Hepatocyte (in vitro differentiated cells): ENCODE measurements at regions not wholly inside any gene's neighbourhood (a gene's known extent, or its start where the extent isn't known, plus 50 kb on each side); places are given as distances from the start of the nearest gene placed in this dataset.

Source experiments
- EZH2 ChIP-seq: fragments of 200-600 bp; sonication (generic); IDR thresholded peaks from 2 replicates; pipeline ENCODE4 v1.6.1; 2016; ENCODE audit warnings: antibody characterized with exemption, mild to moderate bottlenecking, borderline replicate concordance
- EZH2phosphoT487 ChIP-seq: fragments of 200-600 bp; sonication (generic); IDR thresholded peaks from one replicate; pipeline ENCODE4 v1.6.1; 2018; ENCODE audit warnings: antibody characterized with exemption, mild to moderate bottlenecking, low read depth, moderate library complexity; ENCODE audit not compliant: unreplicated experiment, severe bottlenecking
- TF ChIP-seq, protein P1 (sequence below): fragments of 200-600 bp; sonication (generic); IDR thresholded peaks from 2 replicates; pipeline ENCODE4 v1.5.1; 2016; ENCODE audit warnings: antibody characterized with exemption, mild to moderate bottlenecking; ENCODE audit not compliant: poor library complexity

- TF ChIP-seq, protein P1, sequence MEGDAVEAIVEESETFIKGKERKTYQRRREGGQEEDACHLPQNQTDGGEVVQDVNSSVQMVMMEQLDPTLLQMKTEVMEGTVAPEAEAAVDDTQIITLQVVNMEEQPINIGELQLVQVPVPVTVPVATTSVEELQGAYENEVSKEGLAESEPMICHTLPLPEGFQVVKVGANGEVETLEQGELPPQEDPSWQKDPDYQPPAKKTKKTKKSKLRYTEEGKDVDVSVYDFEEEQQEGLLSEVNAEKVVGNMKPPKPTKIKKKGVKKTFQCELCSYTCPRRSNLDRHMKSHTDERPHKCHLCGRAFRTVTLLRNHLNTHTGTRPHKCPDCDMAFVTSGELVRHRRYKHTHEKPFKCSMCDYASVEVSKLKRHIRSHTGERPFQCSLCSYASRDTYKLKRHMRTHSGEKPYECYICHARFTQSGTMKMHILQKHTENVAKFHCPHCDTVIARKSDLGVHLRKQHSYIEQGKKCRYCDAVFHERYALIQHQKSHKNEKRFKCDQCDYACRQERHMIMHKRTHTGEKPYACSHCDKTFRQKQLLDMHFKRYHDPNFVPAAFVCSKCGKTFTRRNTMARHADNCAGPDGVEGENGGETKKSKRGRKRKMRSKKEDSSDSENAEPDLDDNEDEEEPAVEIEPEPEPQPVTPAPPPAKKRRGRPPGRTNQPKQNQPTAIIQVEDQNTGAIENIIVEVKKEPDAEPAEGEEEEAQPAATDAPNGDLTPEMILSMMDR, result no peak
- TF ChIP-seq EZH2 (no peak), EZH2phosphoT487 (no peak)
These were observed 432.8 kb downstream of the METTL4 start for GRCh38 chr18:2138552-2138951.
